ENCODE measurements at regions not wholly inside any gene's neighbourhood (a gene's known extent, or its start where the extent isn't known, plus 50 kb on each side); places are given as distances from the start of the nearest gene placed in this dataset.
A peak's percentile ranks its signal among the peaks of the same experiment; 100 is the strongest.

- no peaks in the 10 kb centered on the region for H3K27me3 ChIP-seq
- no peak for TF ChIP-seq POLR2A (IDR thresholded peaks at IDR 0.05)
- no peak for TF ChIP-seq POLR2AphosphoS5 (IDR thresholded peaks at IDR 0.05)
- TF ChIP-seq, protein P1, sequence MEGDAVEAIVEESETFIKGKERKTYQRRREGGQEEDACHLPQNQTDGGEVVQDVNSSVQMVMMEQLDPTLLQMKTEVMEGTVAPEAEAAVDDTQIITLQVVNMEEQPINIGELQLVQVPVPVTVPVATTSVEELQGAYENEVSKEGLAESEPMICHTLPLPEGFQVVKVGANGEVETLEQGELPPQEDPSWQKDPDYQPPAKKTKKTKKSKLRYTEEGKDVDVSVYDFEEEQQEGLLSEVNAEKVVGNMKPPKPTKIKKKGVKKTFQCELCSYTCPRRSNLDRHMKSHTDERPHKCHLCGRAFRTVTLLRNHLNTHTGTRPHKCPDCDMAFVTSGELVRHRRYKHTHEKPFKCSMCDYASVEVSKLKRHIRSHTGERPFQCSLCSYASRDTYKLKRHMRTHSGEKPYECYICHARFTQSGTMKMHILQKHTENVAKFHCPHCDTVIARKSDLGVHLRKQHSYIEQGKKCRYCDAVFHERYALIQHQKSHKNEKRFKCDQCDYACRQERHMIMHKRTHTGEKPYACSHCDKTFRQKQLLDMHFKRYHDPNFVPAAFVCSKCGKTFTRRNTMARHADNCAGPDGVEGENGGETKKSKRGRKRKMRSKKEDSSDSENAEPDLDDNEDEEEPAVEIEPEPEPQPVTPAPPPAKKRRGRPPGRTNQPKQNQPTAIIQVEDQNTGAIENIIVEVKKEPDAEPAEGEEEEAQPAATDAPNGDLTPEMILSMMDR (IDR thresholded peaks at IDR 0.05), result no peak
- no peak for TF ChIP-seq EP300 (IDR thresholded peaks at IDR 0.05)
- DNase-seq (peak in 1 of 2 donors; percentile 32), ATAC-seq (ENCODE audit: low FRiP score in 2 of 2) (peak; percentile 19 to 26)
- peaks cover 0 to 10% (median 0%) of the 10 kb centered on the region in 4 donors for H3K9me3 ChIP-seq
- WGBS, 2 donors, result 72 to 79% methylated on average over 9 of the region's 9 CpGs
- no peaks in the 10 kb centered on the region for H3K4me1 ChIP-seq
- H3K27ac ChIP-seq, result no peak overlapping the region
- no peak overlapping the region for H3K4me3 ChIP-seq
- H3K36me3 ChIP-seq, result no peaks in the 10 kb centered on the region
Observed at GRCh38 chr3:82509106-82509842, 747.8 kb upstream of the GBE1 start.

DNA sequence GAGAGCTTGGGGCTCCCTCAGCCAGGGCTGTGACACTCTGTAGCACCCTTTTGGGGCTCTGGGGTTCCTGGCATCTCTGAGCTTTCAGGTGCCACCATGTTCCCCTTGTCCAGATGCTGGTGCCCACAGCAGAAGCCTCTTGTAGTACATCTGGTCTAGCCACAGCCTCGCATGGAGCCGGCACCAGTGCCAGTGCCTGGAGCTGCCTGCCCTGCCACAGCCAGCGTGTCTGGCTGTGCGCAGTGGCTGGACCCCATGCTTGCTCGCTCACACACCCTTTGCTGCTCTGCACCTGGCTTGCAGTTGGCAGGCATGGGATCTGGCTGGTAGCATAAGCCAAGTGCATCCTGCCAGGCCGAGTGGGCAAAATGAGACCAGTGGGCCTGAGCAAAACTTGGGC, 744.8 kb upstream of the GBE1 start:
- Histone ChIP-seq H3K4me3 (no peak overlapping the region), H3K36me3 (no peaks in the 10 kb centered on the region), H3K4me1 (no peaks in the 10 kb centered on the region), H3K27ac (no peak overlapping the region), H3K9me3 (peaks cover 0 to 10% (median 0%) of the 10 kb centered on the region in 4 donors), H3K27me3 (no peaks in the 10 kb centered on the region)
- ATAC-seq (ENCODE audit: low FRiP score in 2 of 2) (no peak), DNase-seq (peak in 1 of 2 donors; percentile 56)
- WGBS, 2 donors, result 77 to 92% methylated on average over 1 to 6 of the region's 6 CpGs
- TF ChIP-seq, protein P1 (IDR thresholded peaks at IDR 0.05), result no peak
- TF ChIP-seq POLR2AphosphoS5 (IDR thresholded peaks at IDR 0.05) (no peak), EP300 (IDR thresholded peaks at IDR 0.05) (no peak), POLR2A (IDR thresholded peaks at IDR 0.05) (no peak)

GRCh38 chr3:82505079-82505756, 743.8 kb upstream of the GBE1 start:
- Histone ChIP-seq H3K9me3 (peaks cover 0 to 10% (median 0%) of the 10 kb centered on the region in 4 donors), H3K4me3 (no peak overlapping the region), H3K4me1 (no peaks in the 10 kb centered on the region), H3K27me3 (no peaks in the 10 kb centered on the region), H3K27ac (no peak overlapping the region), H3K36me3 (no peaks in the 10 kb centered on the region)
- ATAC-seq (ENCODE audit: low FRiP score in 2 of 2), result peak in 1 of 2 donors; percentile 26
- peak in 1 of 2 donors; percentile 50 for DNase-seq
- 83 to 85% methylated on average over 12 of the region's 17 CpGs for WGBS, 2 donors
- TF ChIP-seq POLR2A (IDR thresholded peaks at IDR 0.05) (no peak), POLR2AphosphoS5 (IDR thresholded peaks at IDR 0.05) (no peak), EP300 (IDR thresholded peaks at IDR 0.05) (no peak)
- TF ChIP-seq, protein P1 (IDR thresholded peaks at IDR 0.05), result no peak

- Histone ChIP-seq H3K27me3 (no peaks in the 10 kb centered on the region), H3K36me3 (no peaks in the 10 kb centered on the region), H3K9me3 (no peaks in the 10 kb centered on the region), H3K4me1 (no peaks in the 10 kb centered on the region), H3K27ac (no peak overlapping the region), H3K4me3 (no peak overlapping the region)
- DNase-seq (no peak), ATAC-seq (ENCODE audit: low FRiP score in 2 of 2) (peak in 1 of 2 donors; percentile 37)
- WGBS, 2 donors, result 76 to 82% methylated on average over 6 to 11 of the region's 11 CpGs
- TF ChIP-seq, protein P1 (IDR thresholded peaks at IDR 0.05), result no peak
- TF ChIP-seq POLR2AphosphoS5 (IDR thresholded peaks at IDR 0.05) (no peak), POLR2A (IDR thresholded peaks at IDR 0.05) (no peak), EP300 (IDR thresholded peaks at IDR 0.05) (no peak)
Observed at GRCh38 chr3:82498186-82498585, 736.7 kb upstream of the GBE1 start.

Measured in upper lobe of left lung (tissue), 6 donors.